Activated naive CD8-positive, alpha-beta T cell treated with anti-CD3 and anti-CD28 coated beads for 36 hours (primary cell): ENCODE measurements at regions not wholly inside any gene's neighbourhood (a gene's known extent, or its start where the extent isn't known, plus 50 kb on each side); places are given as distances from the start of the nearest gene placed in this dataset.

Experiments
- DNase-seq: peaks from one replicate; pipeline ENCODE4 v3.0.0; 2021
- H3K27ac Mint-ChIP-seq: one replicate; pipeline ENCODE4 v1.8.0; 2022; ENCODE audit warnings: mild to moderate bottlenecking, moderate library complexity, mixed read lengths
- H3K27me3 Mint-ChIP-seq: one replicate; pipeline ENCODE4 v1.8.0; 2022; ENCODE audit warnings: mild to moderate bottlenecking, mixed read lengths
- H3K36me3 Mint-ChIP-seq: one replicate; pipeline ENCODE4 v1.8.0; 2021; ENCODE audit warnings: mild to moderate bottlenecking, mixed read lengths
- H3K4me1 Mint-ChIP-seq: one replicate; pipeline ENCODE4 v1.8.0; 2021; ENCODE audit warnings: mixed read lengths
- H3K4me3 Mint-ChIP-seq: one replicate; pipeline ENCODE4 v1.8.0; 2022; ENCODE audit warnings: mild to moderate bottlenecking, moderate library complexity, mixed read lengths
- H3K9me3 Mint-ChIP-seq: one replicate; pipeline ENCODE4 v1.8.0; 2022; ENCODE audit warnings: mixed read lengths

GRCh38 chr4:22048323-22048722, 99.8 kb upstream of the KCNIP4 start:
- Mint-ChIP-seq H3K4me1 (no peaks in the 10 kb centered on the region), H3K36me3 (no peaks in the 10 kb centered on the region), H3K27ac (no peak overlapping the region), H3K27me3 (no peaks in the 10 kb centered on the region), H3K4me3 (no peak overlapping the region), H3K9me3 (no peaks in the 10 kb centered on the region)
- DNase-seq, result no peak

- H3K9me3 Mint-ChIP-seq, result no peaks in the 10 kb centered on the region
- H3K27ac Mint-ChIP-seq, result no peak overlapping the region
- H3K36me3 Mint-ChIP-seq, result no peaks in the 10 kb centered on the region
- H3K4me3 Mint-ChIP-seq, result no peak overlapping the region
- no peaks in the 10 kb centered on the region for H3K27me3 Mint-ChIP-seq
- H3K4me1 Mint-ChIP-seq, result no peaks in the 10 kb centered on the region
- DNase-seq, result no peak
These were observed 99.2 kb upstream of the KCNIP4 start for GRCh38 chr4:22047793-22048192.

DNA sequence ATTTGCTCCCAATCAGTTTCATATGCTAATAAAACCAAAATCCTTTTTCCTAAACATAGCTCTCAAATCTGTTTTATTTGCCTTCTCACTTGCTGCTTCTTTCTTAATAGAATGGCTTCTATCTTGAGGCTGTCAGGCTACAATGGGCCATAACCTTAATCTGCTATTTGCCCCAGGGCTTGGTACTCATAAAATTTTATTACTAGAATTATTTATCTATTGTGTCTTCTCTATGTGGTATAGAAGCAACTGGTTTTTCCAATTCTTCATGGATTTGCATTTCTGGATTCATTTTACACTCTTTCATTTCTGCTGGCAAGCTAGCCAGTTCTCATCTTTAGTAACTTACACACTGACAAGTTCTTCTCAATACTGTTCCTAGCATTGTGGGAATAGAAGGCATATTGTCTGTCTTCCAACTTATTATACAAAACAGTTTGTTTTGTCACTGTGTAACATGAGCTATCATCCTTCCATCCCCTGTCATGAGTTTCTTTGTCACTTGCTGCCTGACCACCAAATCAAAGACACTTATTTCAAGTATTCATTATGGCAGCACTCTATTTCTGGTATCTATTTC, 96.6 kb upstream of the KCNIP4 start:
- no peak for DNase-seq
- H3K9me3 Mint-ChIP-seq, result no peaks in the 10 kb centered on the region
- no peaks in the 10 kb centered on the region for H3K36me3 Mint-ChIP-seq
- H3K4me3 Mint-ChIP-seq, result no peak overlapping the region
- no peak overlapping the region for H3K27ac Mint-ChIP-seq
- no peaks in the 10 kb centered on the region for H3K4me1 Mint-ChIP-seq
- H3K27me3 Mint-ChIP-seq, result no peaks in the 10 kb centered on the region

DNA sequence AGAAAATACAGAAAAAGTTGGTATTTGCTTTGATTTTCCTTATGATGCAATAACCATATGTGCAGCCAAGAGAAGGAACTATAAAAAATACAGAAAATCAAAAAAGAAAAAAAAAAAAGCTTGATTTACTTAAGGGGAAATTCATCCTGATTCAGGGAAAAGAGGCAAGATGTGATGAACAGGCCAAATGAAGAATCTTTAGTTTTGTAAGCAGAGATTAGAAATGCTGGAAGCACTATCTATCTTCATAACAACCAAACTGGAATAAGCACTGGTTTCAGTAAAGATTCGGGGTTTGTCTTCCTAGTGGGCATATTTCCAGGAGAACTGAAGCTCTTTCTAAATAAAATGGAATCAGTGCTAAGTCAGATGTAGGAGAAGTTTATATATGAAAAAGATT, 82.9 kb upstream of the KCNIP4 start:
- Mint-ChIP-seq H3K36me3 (no peaks in the 10 kb centered on the region), H3K27ac (no peak overlapping the region)

DNA sequence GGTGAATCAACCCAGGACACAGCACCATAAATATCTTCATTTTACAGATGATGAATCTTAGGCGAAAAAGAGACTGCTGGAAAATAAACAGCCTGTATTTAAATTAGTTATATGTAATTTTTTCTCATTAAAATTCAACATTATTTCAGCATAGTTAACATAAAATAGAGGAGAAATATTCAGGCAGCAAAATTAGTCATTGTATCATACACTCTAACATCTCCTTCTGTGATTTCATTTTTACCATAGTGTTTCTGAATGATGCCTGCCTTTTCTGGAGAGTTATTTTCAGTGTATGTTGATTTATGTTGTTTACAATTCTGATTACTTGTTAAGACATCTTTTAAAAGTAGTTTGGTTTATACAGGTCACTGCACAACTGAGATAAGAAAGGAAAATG, 82.3 kb upstream of the KCNIP4 start:
- no peak overlapping the region for H3K27ac Mint-ChIP-seq
- no peak for DNase-seq
- H3K36me3 Mint-ChIP-seq, result no peaks in the 10 kb centered on the region
- peaks cover 3% of the 10 kb centered on the region for H3K9me3 Mint-ChIP-seq
- no peaks in the 10 kb centered on the region for H3K27me3 Mint-ChIP-seq
- H3K4me3 Mint-ChIP-seq, result no peak overlapping the region
- H3K4me1 Mint-ChIP-seq, result no peaks in the 10 kb centered on the region

More for the DNA sequence above, 82.9 kb upstream of the KCNIP4 start:
- no peak for DNase-seq
- H3K4me1 Mint-ChIP-seq, result no peaks in the 10 kb centered on the region
- no peak overlapping the region for H3K4me3 Mint-ChIP-seq
- no peaks in the 10 kb centered on the region for H3K27me3 Mint-ChIP-seq
- peaks cover 4% of the 10 kb centered on the region for H3K9me3 Mint-ChIP-seq

DNA sequence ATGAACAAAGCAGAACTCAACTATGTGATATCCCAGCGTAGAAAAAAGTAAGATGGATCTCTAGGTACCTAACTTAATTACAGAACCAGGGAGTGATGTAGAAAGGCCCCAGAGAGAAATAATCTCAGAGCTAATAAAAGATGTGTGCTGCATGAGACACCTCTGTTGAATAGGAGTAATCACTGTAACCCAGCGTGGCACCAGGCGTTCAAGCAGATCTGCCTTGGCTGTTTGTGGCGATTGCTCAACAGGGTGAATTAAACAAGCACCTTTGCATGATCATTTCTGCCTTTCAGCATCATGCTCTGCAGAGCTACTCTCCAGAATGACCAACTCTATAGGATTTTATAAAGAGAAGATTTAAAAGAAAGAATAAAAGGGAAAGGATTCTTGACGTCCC, 81.7 kb upstream of the KCNIP4 start:
- Mint-ChIP-seq H3K4me1 (no peaks in the 10 kb centered on the region), H3K27ac (no peak overlapping the region), H3K9me3 (peaks cover 2% of the 10 kb centered on the region), H3K4me3 (no peak overlapping the region), H3K36me3 (no peaks in the 10 kb centered on the region), H3K27me3 (no peaks in the 10 kb centered on the region)
- DNase-seq, result no peak

DNA sequence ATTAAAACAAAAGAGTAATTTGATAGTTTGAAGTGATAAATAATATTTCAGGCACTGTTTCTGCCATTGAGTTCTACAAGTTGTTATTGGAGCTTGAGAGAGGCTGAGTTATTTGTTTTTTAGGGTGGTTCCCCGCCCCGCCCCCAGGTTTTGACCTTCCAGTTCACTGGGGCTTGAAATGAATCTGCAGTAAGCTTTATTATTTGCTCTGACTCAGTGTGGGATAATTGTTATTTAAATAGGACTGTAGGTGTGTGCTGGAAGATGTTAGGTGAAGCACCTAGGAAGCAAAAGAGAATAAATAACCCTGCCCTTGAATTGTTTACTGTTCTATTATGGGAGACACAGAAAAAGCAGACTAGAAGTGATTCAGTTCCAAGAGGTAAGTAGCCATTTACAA, 81.2 kb upstream of the KCNIP4 start:
- no peaks in the 10 kb centered on the region for H3K27me3 Mint-ChIP-seq
- no peaks in the 10 kb centered on the region for H3K4me1 Mint-ChIP-seq
- no peak for DNase-seq
- no peaks in the 10 kb centered on the region for H3K36me3 Mint-ChIP-seq
- H3K27ac Mint-ChIP-seq, result no peak overlapping the region
- H3K9me3 Mint-ChIP-seq, result no peaks in the 10 kb centered on the region
- no peak overlapping the region for H3K4me3 Mint-ChIP-seq

DNA sequence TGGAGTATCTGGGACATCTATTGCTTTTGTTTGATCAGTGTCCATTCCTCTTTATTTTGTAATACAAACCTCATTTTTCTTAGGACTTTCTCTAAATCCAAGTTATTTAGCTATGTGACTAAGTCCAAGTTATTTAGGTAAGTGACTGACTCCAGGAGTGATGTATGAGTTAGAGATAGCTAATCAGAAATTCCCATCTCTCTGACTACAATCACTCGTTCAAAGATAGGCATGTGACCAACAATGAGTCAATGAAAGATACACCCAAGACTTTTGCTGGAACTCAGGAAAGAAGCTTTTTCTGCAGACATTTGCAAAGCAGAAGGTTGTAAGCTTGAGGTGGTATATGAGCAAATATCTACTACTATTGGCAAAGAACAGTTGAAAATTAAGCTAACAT, 72.5 kb upstream of the KCNIP4 start:
- Mint-ChIP-seq H3K36me3 (no peaks in the 10 kb centered on the region), H3K4me3 (no peak overlapping the region), H3K27me3 (no peaks in the 10 kb centered on the region), H3K4me1 (no peaks in the 10 kb centered on the region), H3K27ac (no peak overlapping the region), H3K9me3 (no peaks in the 10 kb centered on the region)
- DNase-seq, result no peak

DNA sequence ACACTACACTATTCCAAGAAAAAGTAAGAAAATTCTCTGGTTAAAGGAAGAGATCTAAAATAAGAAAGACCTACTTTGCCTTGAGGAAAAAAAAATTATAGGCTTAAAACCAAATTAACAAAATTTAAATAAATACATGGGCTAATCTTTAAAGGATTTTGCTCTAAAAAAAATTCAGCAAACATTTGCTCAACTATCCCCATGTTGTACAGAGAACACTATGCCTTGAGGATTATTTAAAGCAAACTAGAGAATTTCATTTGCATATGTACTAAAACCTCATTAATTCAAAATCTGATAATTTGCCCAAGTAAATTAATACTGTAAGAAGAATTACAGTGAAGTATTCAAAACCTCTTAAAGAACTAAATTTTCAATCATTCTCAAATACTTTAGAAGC, 71.6 kb upstream of the KCNIP4 start:
- Mint-ChIP-seq H3K27ac (no peak overlapping the region), H3K4me3 (no peak overlapping the region), H3K27me3 (no peaks in the 10 kb centered on the region), H3K4me1 (no peaks in the 10 kb centered on the region), H3K36me3 (no peaks in the 10 kb centered on the region), H3K9me3 (no peaks in the 10 kb centered on the region)
- DNase-seq, result no peak

DNA sequence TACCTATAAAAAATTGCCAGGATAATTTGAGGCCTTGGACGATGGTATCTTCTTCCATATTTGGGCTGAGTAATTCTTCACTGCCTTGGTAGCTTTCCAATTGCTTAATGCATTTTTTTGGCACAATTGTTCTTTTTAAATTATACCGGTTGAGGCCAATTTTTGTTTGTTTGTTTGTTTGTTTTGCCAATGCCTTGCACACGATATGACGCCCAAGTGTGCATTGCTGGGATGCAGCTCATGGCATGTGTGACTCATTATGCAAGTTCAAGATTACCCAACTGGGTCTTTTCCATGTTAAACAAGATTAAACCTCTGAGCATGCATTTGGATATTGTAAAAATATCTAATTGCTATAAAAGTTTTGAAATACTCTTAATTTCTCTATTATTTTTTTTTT, 71.1 kb upstream of the KCNIP4 start:
- no peaks in the 10 kb centered on the region for H3K27me3 Mint-ChIP-seq

DNA sequence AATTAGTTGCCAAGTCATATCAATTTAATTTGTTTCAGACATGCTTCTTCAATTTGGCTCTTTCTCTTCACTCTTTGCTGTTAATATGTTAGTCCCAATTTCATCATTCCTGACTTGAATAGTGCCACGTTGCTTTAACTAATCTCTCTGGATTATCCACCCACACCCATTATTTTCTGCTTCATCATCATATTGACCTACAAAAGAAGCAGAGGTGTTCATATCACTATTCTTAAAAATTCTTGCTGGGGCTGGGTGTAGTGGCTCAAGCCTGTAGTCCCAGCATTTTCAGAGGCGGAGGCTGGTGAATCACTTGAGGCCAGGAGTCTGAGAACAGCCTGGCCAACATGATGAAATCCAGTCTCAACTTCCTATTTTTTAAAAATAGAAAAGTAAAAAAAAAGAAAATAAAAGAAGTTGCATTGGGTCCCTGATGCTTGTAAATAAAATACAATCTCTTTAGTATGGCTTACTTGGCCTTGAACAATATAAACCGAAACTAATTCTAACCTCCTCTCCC, 65.7 kb upstream of the KCNIP4 start:
- H3K9me3 Mint-ChIP-seq, result no peaks in the 10 kb centered on the region
- H3K27me3 Mint-ChIP-seq, result no peaks in the 10 kb centered on the region
- H3K36me3 Mint-ChIP-seq, result no peaks in the 10 kb centered on the region
- H3K4me3 Mint-ChIP-seq, result no peak overlapping the region
- no peak for DNase-seq
- H3K4me1 Mint-ChIP-seq, result no peaks in the 10 kb centered on the region
- no peak overlapping the region for H3K27ac Mint-ChIP-seq

More for the DNA sequence above, 71.1 kb upstream of the KCNIP4 start:
- DNase-seq, result no peak
- no peaks in the 10 kb centered on the region for H3K4me1 Mint-ChIP-seq
- H3K9me3 Mint-ChIP-seq, result no peaks in the 10 kb centered on the region
- H3K4me3 Mint-ChIP-seq, result no peak overlapping the region
- H3K36me3 Mint-ChIP-seq, result no peaks in the 10 kb centered on the region
- no peak overlapping the region for H3K27ac Mint-ChIP-seq

DNA sequence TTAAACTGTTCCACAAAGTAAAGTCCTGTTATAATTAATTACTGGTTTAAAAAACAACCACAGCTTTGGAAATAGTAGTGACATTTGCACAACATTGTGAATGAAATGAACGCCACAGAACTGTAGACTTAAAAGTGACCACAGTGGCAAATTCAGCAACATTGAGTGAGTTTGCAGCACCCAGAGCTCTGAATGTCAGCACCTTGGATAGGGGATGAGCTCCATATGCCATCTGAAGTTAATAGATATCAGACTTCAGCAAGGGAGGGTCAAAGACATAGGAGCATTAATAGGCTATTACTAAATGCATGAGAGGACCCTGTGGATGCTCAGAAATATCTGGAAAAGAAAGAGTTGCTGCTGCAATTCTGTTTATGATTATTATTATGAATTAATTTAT, 55.3 kb upstream of the KCNIP4 start:
- Mint-ChIP-seq H3K27me3 (no peaks in the 10 kb centered on the region), H3K4me3 (no peak overlapping the region), H3K9me3 (peaks cover 9% of the 10 kb centered on the region), H3K36me3 (no peaks in the 10 kb centered on the region), H3K27ac (no peak overlapping the region), H3K4me1 (no peaks in the 10 kb centered on the region)
- DNase-seq, result no peak
